ENCODE measurements at regions not wholly inside any gene's neighbourhood (a gene's known extent, or its start where the extent isn't known, plus 50 kb on each side); places are given as distances from the start of the nearest gene placed in this dataset.
"Not testable (repeated sequence)": the region's sequence is repeated elsewhere in the genome, so short reads cannot be mapped to it uniquely, and the experiment has no call there.

GRCh38 chr20:12180107-12180661 lies 262.5 kb downstream of the BTBD3 start:
- DNase-seq (ENCODE audit: extremely low read depth in 1 of 2, low read depth in 1 of 2) = no peak

DNA sequence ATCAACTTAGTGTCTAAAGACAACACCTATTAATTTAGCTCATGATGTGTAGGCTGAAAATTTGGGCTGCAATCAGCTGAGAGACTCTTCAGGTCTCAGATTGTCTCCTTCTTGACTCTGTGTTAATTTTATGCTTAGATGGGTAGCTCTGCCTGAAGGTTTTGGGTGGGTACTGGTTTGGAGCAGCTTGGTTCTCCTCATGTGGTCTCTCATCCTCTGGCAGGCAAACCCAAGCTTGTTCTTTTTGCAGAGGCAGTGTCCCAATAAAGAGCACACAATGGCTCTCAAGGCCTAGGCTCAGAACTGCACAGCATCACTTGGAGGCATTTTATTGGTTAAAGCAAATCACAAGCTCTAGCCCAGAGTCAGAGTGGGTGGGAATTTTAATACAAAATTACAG lies 280.6 kb downstream of the BTBD3 start:
- no peak for DNase-seq (ENCODE audit: extremely low read depth in 1 of 2, low read depth in 1 of 2)

DNA sequence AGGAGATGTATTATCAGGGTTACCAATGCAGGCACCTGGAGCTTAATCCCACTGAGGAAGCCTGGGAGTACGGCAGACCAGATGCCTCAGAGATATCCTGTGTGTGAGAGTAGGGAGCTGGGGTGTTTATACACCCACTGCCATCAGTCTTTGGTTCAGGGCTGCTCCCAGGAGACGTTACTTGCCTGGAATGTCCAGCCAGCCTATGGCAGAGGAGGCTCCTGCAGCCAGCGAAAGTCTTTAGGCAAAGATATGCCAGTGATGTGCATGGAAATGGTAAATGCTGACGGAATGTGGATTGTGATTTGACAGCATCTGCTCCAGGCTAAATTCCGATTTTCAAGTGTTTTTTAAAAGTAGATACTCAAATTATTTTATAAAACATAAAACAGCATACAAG lies 282.0 kb downstream of the BTBD3 start:
- DNase-seq (ENCODE audit: extremely low read depth in 1 of 2, low read depth in 1 of 2) = no peak

- DNase-seq (ENCODE audit: extremely low read depth in 1 of 2, low read depth in 1 of 2) = no peak
Measured at GRCh38 chr20:12201289-12201991, 283.7 kb downstream of the BTBD3 start.

GRCh38 chr20:12203399-12203798 lies 285.7 kb downstream of the BTBD3 start:
- no peak for DNase-seq (ENCODE audit: extremely low read depth in 1 of 2, low read depth in 1 of 2)

DNA sequence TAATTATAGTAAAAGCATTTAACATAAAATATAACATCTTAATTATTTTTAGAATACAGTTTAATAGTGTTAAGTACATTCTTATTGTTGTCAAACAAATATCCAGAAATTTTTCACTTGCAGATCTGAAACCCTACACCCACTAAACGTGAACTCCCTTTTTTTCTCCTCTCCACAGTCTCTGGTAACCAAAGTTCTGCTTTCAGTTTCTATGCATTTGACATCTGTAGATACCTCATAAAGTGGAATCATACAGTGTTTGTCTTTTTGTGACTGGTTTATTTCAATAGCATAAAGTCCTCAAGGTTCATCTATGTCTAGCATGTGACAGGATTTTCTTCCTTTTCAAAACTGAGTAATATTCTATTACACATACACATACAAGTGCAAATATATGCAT lies 286.3 kb downstream of the BTBD3 start:
- DNase-seq (ENCODE audit: extremely low read depth in 1 of 2, low read depth in 1 of 2) = no peak

DNA sequence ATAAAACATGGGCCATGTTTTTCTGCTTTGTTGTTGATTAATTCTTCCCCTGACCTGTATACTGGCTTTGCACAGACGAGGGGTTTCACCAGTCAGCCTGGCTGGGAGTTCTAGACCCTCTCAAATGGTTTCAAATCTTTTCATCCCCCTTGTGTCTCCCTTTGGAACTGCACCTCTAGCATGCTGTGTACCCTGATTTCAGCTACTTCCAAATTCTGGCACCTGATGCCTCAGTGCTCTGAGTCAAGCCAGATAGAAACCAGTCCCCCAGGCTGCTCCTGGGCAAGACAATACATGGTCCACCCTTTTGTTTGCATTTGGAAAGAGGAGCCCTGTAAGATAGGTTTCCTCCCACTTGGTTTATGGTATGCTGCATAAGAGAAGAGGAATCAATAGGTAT lies 290.2 kb downstream of the BTBD3 start:
- DNase-seq (ENCODE audit: extremely low read depth in 1 of 2, low read depth in 1 of 2) = no peak

DNA sequence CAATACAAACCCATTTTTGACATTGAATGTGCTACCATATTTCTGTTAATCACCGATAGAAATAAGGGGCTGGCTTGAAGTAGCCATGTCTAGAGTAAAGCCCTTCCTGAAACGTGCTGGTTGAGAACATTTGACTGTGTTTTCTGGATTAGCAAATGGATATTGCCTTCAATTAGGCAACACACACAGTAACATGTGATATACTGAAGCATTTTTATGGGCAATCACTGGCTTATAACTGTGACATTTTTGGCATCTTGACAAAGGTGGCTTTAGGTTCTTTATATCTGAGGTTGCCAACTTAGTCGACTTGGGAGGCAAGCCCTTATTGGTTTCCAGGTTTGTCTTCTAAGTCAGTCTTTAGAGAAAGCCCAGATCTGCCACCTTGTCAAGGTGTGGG lies 292.9 kb downstream of the BTBD3 start:
- DNase-seq (ENCODE audit: extremely low read depth in 1 of 2, low read depth in 1 of 2) = no peak

DNA sequence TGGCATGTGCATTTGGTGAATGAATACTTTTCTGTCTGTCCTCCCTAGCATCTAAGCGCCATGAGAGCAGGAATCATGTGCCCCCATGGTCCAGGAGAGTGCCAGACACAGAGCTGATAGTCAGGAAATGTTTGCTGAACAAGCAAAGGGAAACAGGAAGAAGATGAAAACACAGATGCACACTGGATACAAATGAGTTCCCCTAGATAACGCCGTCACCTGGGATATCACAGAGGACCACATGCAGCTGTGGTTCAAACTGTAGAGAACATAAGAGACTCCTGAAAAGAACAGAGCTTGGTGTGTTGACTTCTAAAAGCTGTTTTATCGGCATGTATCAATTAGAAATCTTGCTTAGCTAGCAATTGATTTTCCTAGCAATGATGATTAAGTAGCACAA lies 293.7 kb downstream of the BTBD3 start:
- no peak for DNase-seq (ENCODE audit: extremely low read depth in 1 of 2, low read depth in 1 of 2)

DNA sequence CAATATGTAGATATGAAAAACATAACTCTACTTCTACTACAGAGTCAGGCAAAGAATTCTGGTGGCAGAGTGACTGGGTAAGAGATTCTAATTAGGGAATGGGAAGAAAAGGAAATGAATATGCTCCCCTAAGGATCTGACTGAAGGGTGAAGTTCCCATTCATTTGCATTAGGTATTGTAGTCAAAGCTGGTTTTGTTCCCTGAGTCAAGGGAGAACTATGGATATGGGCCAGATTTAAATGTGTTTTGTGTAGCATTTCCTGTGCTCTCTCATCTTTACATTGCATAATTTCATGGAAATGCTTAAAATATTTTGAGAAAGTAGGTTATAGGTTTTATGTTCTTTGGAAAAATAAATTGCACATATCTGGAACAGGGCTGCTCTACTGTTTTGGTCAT lies 299.7 kb downstream of the BTBD3 start:
- no peak for DNase-seq (ENCODE audit: extremely low read depth in 1 of 2, low read depth in 1 of 2)

DNA sequence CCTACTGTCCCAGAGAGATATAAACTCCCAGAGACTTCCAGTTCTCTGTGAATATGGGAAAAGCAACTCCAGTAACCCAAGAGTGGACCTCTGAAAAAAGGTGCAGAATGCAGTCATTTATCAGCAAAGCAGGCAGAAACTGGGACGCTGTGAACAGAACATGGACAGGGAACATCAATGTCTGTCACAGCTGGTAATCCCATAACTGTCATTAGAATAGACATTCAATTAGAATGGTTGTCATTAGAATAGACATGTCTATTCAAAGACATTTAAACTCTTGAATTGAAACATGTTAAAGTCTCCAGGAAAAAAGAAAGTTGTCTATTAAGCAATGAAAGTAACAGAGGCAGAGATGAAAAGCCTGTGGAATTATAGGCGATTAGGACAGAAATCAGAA lies 302.1 kb downstream of the BTBD3 start:
- no peak for DNase-seq (ENCODE audit: extremely low read depth in 1 of 2, low read depth in 1 of 2)

DNA sequence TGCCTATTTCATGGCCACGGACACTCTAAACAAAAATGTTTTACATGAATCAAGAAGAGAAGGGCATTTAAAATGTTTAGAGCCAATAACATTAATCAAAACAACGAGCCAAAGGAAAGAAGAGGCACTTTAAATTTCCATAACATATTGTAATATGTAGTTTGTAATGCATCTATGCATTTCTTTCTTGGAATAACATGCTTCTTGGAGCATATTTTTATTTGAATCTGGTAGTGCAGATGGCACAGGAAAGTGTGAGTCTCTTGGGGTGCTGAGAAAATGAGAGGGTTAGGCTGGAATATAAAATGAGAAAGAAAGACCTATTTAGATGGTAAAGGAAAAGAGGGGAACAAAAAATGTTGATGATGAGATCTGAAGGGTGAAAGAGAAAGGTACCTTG lies 305.4 kb downstream of the BTBD3 start:
- no peak for DNase-seq (ENCODE audit: extremely low read depth in 1 of 2, low read depth in 1 of 2)

- DNase-seq (ENCODE audit: extremely low read depth in 1 of 2, low read depth in 1 of 2) = no peak
Measured at GRCh38 chr20:12225898-12226297, 308.2 kb downstream of the BTBD3 start.

GRCh38 chr20:12229891-12230290 lies 312.2 kb downstream of the BTBD3 start:
- no peak for DNase-seq (ENCODE audit: extremely low read depth in 1 of 2, low read depth in 1 of 2)

GRCh38 chr20:12237772-12238171 lies 320.1 kb downstream of the BTBD3 start:
- DNase-seq (ENCODE audit: extremely low read depth in 1 of 2, low read depth in 1 of 2) = no peak

DNA sequence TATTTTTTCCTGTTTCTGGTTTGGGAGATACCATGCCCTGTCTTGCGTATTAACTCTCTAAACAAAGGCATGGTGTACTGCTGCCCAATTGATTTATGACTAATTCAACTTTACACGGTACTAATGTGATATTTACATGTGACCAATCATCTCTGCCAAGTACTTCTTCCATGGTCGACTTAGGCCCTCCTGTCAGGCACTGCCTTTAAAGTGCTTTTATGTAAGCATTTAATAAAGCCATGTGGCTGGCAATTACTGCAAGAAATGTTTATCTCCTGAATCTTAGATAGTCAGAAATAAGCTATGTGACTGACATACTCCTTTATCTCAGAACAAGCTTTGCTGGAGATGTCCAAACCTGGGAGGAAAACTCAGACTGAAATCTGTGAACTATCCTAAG lies 323.4 kb downstream of the BTBD3 start:
- DNase-seq (ENCODE audit: extremely low read depth in 1 of 2, low read depth in 1 of 2) = no peak

- DNase-seq (ENCODE audit: extremely low read depth in 1 of 2, low read depth in 1 of 2) = no peak
Measured at GRCh38 chr20:12243327-12243726, 325.6 kb downstream of the BTBD3 start.

- no peak for DNase-seq (ENCODE audit: extremely low read depth in 1 of 2, low read depth in 1 of 2)
Measured at GRCh38 chr20:12248481-12248880, 330.8 kb downstream of the BTBD3 start.

DNA sequence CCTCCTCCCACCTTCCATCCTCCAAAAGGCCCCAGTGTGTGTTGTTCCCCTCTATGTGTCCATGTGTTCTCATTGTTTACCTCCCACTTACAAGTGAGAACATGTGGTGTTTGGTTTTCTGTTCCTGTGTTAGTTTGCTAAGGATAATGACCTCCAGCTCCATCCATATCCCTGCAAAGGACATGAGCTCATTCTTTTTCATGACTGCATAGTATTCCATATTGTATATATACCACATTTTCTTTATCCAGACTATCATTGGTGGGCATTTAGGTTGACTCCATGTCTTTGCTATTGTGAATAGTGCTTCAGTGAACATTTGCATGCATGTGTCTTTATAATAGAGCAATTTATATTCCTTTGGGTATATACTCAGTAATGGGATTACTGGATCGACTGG lies 333.0 kb downstream of the BTBD3 start:
- not testable (repeated sequence) for DNase-seq (ENCODE audit: extremely low read depth in 1 of 2, low read depth in 1 of 2)

GRCh38 chr20:12252793-12253192 lies 335.1 kb downstream of the BTBD3 start:
- DNase-seq (ENCODE audit: extremely low read depth in 1 of 2, low read depth in 1 of 2) = no peak

DNA sequence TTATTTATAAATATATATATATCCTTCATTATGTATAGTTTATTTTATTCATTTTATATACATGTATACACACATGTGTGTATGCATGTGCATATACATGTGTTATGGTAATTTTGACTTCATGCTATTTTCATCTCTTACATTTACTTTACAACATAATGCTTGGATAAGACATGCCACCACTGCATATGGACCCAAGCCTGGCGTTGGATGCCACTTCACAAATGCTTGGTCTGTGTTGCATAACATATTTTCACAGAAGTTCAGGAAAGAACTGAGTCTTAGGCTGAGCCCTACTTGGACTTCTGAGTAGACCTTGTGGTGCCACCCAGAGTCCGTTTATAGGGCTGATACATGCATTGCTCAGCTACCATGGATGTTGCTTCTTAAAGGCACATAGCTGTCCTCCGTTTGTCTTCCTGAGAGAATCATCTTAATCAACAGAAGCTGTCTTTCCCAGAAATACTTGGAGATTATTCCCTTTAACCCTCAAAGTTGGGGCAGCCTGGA lies 337.8 kb downstream of the BTBD3 start:
- DNase-seq (ENCODE audit: extremely low read depth in 1 of 2, low read depth in 1 of 2) = no peak

- no peak for DNase-seq (ENCODE audit: extremely low read depth in 1 of 2, low read depth in 1 of 2)
Measured at GRCh38 chr20:12256806-12257205, 339.1 kb downstream of the BTBD3 start.

GRCh38 chr20:12262747-12263146 lies 345.1 kb downstream of the BTBD3 start:
- no peak for DNase-seq (ENCODE audit: extremely low read depth in 1 of 2, low read depth in 1 of 2)
